ENCODE measurements at regions not wholly inside any gene's neighbourhood (a gene's known extent, or its start where the extent isn't known, plus 50 kb on each side); places are given as distances from the start of the nearest gene placed in this dataset.

DNA sequence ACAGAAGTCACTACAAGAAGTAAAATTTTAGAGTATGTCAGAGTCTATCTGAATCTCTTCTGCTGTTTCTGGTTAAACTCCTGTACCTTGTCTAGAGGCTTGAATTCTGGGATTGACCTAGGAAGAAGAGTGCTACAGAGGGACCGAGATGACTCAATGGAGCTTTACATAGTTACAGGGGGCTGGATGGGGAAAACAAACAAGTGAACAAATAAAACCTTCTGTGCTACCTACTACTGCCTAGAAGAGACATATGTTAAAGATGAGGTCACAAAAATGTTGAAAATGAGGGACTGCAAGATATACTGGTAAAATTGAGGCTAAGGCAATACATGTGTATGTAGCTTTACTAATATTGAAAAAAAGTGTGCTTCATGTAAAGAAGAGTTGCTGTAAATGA lies 265.4 kb upstream of the TFPI start:
- H3K27me3 ChIP-seq (ENCODE audit: low read length), result no peaks in the 10 kb centered on the region
- H3K4me3 ChIP-seq (ENCODE audit: insufficient read depth, low read length, poor library complexity, severe bottlenecking), result no peak overlapping the region
- no peaks in the 10 kb centered on the region for H3K9me2 ChIP-seq (replicated peaks; ENCODE audit: insufficient read depth, low read length)
- H3K27ac ChIP-seq (ENCODE audit: low read depth, low read length), result no peak overlapping the region
- H3K4me2 ChIP-seq (ENCODE audit: low read depth, low read length, poor library complexity, severe bottlenecking), result no peak overlapping the region
- H3K9ac ChIP-seq (ENCODE audit: low read length), result no peak overlapping the region
- H2AFZ ChIP-seq (ENCODE audit: low read depth, low read length, severe bottlenecking), result no peak overlapping the region
- no peaks in the 10 kb centered on the region for H3K36me3 ChIP-seq (ENCODE audit: low read length)
- TF ChIP-seq EZH2phosphoT487 (conservative IDR thresholded peaks at IDR 0.05; ENCODE audit: low read length), result no peak
- no peak for TF ChIP-seq CTCF (IDR thresholded peaks at IDR 0.05; ENCODE audit: insufficient read depth, low read length, poor library complexity, severe bottlenecking)
- H3K79me2 ChIP-seq (ENCODE audit: insufficient read depth, low read length), result no peaks in the 10 kb centered on the region
- H3F3A ChIP-seq (ENCODE audit: insufficient read depth), result no peaks in the 10 kb centered on the region
- H3K9me3 ChIP-seq (ENCODE audit: insufficient read depth, low read length), result 0 out of 2 replicates have a peak, but pooled peaks cover 3% of the 10 kb centered on the region
- no peaks in the 10 kb centered on the region for H4K20me1 ChIP-seq (ENCODE audit: low read depth, low read length)

GRCh38 chr2:187825108-187825507 lies 270.9 kb upstream of the TFPI start:
- Histone ChIP-seq H3K9me2 (replicated peaks; ENCODE audit: insufficient read depth, low read length) (no peaks in the 10 kb centered on the region), H3K9me3 (ENCODE audit: insufficient read depth, low read length) (no peaks in the 10 kb centered on the region)
- TF ChIP-seq CTCF (IDR thresholded peaks at IDR 0.05; ENCODE audit: insufficient read depth, low read length, poor library complexity, severe bottlenecking), result no peak
- TF ChIP-seq EZH2phosphoT487 (conservative IDR thresholded peaks at IDR 0.05; ENCODE audit: low read length), result no peak

GRCh38 chr2:187826023-187826422 lies 271.8 kb upstream of the TFPI start:
- Histone ChIP-seq H3K27ac (ENCODE audit: low read depth, low read length) (no peak overlapping the region), H2AFZ (ENCODE audit: low read depth, low read length, severe bottlenecking) (no peak overlapping the region), H3K9me3 (ENCODE audit: insufficient read depth, low read length) (no peaks in the 10 kb centered on the region)

More at GRCh38 chr2:187825108-187825507, 270.9 kb upstream of the TFPI start:
- no peak overlapping the region for H3K4me3 ChIP-seq (ENCODE audit: insufficient read depth, low read length, poor library complexity, severe bottlenecking)
- no peaks in the 10 kb centered on the region for H3K27me3 ChIP-seq (ENCODE audit: low read length)
- no peaks in the 10 kb centered on the region for H3F3A ChIP-seq (ENCODE audit: insufficient read depth)
- H3K36me3 ChIP-seq (ENCODE audit: low read length), result no peaks in the 10 kb centered on the region
- H3K27ac ChIP-seq (ENCODE audit: low read depth, low read length), result no peak overlapping the region
- no peak overlapping the region for H3K4me2 ChIP-seq (ENCODE audit: low read depth, low read length, poor library complexity, severe bottlenecking)
- H4K20me1 ChIP-seq (ENCODE audit: low read depth, low read length), result no peaks in the 10 kb centered on the region
- H3K79me2 ChIP-seq (ENCODE audit: insufficient read depth, low read length), result no peaks in the 10 kb centered on the region
- H3K9ac ChIP-seq (ENCODE audit: low read length), result no peak overlapping the region
- no peak overlapping the region for H2AFZ ChIP-seq (ENCODE audit: low read depth, low read length, severe bottlenecking)

More at GRCh38 chr2:187826023-187826422, 271.8 kb upstream of the TFPI start:
- no peaks in the 10 kb centered on the region for H3K79me2 ChIP-seq (ENCODE audit: insufficient read depth, low read length)
- H3K4me3 ChIP-seq (ENCODE audit: insufficient read depth, low read length, poor library complexity, severe bottlenecking), result no peak overlapping the region
- TF ChIP-seq CTCF (IDR thresholded peaks at IDR 0.05; ENCODE audit: insufficient read depth, low read length, poor library complexity, severe bottlenecking) (no peak), EZH2phosphoT487 (conservative IDR thresholded peaks at IDR 0.05; ENCODE audit: low read length) (no peak)
- H3F3A ChIP-seq (ENCODE audit: insufficient read depth), result no peaks in the 10 kb centered on the region
- no peaks in the 10 kb centered on the region for H3K36me3 ChIP-seq (ENCODE audit: low read length)
- H3K4me2 ChIP-seq (ENCODE audit: low read depth, low read length, poor library complexity, severe bottlenecking), result no peak overlapping the region
- no peaks in the 10 kb centered on the region for H3K9me2 ChIP-seq (replicated peaks; ENCODE audit: insufficient read depth, low read length)
- no peaks in the 10 kb centered on the region for H4K20me1 ChIP-seq (ENCODE audit: low read depth, low read length)
- no peaks in the 10 kb centered on the region for H3K27me3 ChIP-seq (ENCODE audit: low read length)
- no peak overlapping the region for H3K9ac ChIP-seq (ENCODE audit: low read length)
